T-helper 17 cell (primary cell): ENCODE measurements at regions not wholly inside any gene's neighbourhood (a gene's known extent, or its start where the extent isn't known, plus 50 kb on each side); places are given as distances from the start of the nearest gene placed in this dataset.

Experiments
- ATAC-seq: fragments of 150-1000 bp; cut with Tn5 transposase; 2 replicates; pipeline ENCODE4 v1.10.0; 2021; ENCODE audit warnings: mild to moderate bottlenecking, moderate library complexity
- DNase-seq, 3 donors: peaks; one replicate each; pipeline versions ENCODE4 v3.0.0 to v3.0.0-alpha.2; 2020 to 2021
- H3K9me3 ChIP-seq: one replicate; pipeline ENCODE4 v1.7.0; 2013; ENCODE audit warnings: low read length, mild to moderate bottlenecking; ENCODE audit not compliant: control insufficient read depth, poor library complexity, severe bottlenecking
- H3K27ac Mint-ChIP-seq: one replicate; pipeline ENCODE4 v1.8.0; 2022; ENCODE audit warnings: mild to moderate bottlenecking, moderate library complexity, mixed read lengths
- H3K27me3 Mint-ChIP-seq: one replicate; pipeline ENCODE4 v1.8.0; 2022; ENCODE audit warnings: mixed read lengths
- H3K36me3 Mint-ChIP-seq: one replicate; pipeline ENCODE4 v1.8.0; 2022; ENCODE audit warnings: low read depth, mixed read lengths
- H3K4me1 Mint-ChIP-seq: one replicate; pipeline ENCODE4 v1.8.0; 2022; ENCODE audit warnings: mild to moderate bottlenecking, mixed read lengths
- H3K4me3 Mint-ChIP-seq: one replicate; pipeline ENCODE4 v1.8.0; 2022; ENCODE audit warnings: mild to moderate bottlenecking, moderate library complexity, mixed read lengths

DNA sequence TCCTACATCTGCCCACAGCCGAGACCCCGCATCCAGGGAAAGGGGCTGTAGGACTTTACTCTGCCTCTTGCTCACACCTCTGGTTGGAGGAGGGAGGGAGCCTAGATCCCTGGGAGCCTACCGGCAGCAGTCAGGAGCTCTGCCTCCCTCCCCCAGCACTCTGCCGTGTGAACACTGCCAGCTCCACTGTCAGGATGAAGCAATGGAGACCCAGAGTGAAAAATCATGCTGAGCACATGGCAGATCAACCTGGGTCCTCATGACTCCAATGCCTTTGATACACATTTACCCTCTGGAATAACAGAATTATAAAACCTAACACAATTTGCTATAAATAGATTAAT lies 477.7 kb downstream of the TNS3 start:
- no peak overlapping the region for H3K27ac Mint-ChIP-seq
- H3K4me1 Mint-ChIP-seq: no peaks in the 10 kb centered on the region
- DNase-seq: no peak
- no peaks in the 10 kb centered on the region for H3K9me3 ChIP-seq
- no peaks in the 10 kb centered on the region for H3K27me3 Mint-ChIP-seq
- H3K4me3 Mint-ChIP-seq: no peak overlapping the region
- no peaks in the 10 kb centered on the region for H3K36me3 Mint-ChIP-seq
- ATAC-seq: no peak

DNA sequence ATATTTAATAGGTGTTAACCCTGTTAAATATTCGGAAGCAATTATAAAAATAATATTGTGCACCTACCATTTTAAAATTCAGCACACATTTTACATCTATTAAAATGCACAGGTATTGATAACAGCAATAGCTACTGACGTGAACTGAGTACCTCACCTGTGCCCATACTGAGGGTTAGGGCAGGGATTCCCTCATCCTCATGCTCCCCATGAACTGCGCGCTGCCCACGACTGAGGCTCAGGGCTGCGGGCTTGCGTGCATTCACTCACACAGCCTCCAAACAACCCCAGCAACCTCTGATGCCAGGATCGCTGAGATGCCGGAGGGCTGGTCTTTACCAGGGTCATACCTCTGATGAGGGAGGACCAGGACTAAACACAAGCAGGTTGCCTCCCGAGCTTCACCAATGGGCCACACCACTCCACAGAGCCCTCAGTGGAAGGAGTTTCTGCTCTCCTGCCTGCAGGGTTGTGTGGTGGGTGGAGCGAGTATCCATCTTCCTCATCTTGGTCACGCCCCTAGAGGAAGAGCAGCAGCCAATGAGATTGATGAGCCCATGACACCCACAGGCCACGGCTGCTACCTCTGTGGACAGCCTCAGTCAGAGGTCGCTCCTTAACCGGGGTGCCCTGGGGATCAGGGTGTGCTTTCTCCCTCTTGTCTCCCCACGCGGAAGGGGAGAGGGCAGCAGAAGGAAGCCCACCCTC lies 478.3 kb downstream of the TNS3 start:
- Mint-ChIP-seq H3K36me3 (no peaks in the 10 kb centered on the region), H3K4me3 (no peak overlapping the region)

DNA sequence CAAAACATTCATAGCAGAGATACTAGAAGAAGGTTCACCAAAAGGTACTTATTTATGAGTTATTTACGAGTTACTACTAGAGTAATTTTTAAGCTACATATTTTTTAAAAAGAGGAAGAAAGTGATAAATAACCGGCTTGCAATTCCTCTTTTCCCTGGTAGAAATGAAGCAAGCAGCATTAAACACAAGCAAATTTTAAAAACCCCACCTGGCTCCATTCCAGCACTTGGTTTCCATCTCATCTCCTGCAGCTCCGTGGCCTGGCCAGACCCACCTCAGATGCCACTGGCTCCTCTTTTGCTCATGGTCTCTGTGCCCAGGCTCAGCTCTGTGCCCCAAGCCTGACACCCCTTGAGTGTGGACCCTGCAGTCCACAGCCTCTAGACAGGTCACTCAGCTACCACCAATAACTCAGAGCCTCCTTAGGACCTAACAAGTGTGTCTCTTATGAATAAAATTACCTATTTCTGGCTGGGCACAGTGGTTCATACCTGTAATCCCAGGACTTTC lies 479.5 kb downstream of the TNS3 start:
- Mint-ChIP-seq H3K36me3 (no peaks in the 10 kb centered on the region), H3K4me1 (no peaks in the 10 kb centered on the region), H3K4me3 (no peak overlapping the region), H3K27me3 (no peaks in the 10 kb centered on the region), H3K27ac (no peak overlapping the region)
- no peaks in the 10 kb centered on the region for H3K9me3 ChIP-seq
- ATAC-seq: no peak
- DNase-seq: no peak

More for the DNA sequence above, 478.3 kb downstream of the TNS3 start:
- ATAC-seq (no peak), DNase-seq (no peak)
- no peaks in the 10 kb centered on the region for H3K9me3 ChIP-seq
- Mint-ChIP-seq H3K27ac (no peak overlapping the region), H3K4me1 (no peaks in the 10 kb centered on the region), H3K27me3 (no peaks in the 10 kb centered on the region)

DNA sequence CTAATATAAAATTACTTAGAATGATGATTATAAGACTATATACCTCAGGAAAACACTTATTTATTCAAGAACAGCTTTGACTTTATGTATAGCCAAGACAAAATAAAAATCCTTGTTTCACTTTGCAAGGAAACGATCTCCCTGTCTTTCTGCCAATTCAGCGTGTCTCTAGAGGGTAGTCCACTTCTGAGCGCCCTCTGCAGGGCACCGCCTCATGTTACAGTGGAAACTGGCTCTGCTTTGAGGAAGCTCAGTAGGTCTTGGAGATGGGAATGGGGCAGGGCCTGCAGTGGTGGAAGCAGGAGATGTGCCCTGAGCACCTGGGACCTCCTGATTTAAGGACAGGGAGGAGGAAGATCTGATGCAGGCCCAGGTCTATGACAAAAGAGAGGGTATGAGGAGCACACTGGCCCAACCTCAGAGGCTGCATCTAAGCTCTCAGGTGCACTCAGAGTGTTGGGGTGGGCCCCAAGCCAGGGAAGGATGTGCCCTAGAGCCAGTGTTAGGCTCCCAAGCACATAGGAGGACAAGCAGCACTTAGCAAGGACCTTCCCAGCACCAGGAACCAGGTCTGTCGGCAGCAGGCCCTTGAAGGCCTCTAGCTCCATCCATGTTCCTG lies 481.0 kb downstream of the TNS3 start:
- no peaks in the 10 kb centered on the region for H3K27me3 Mint-ChIP-seq
- H3K27ac Mint-ChIP-seq: no peak overlapping the region
- ATAC-seq (no peak), DNase-seq (no peak)
- no peak overlapping the region for H3K4me3 Mint-ChIP-seq
- no peaks in the 10 kb centered on the region for H3K4me1 Mint-ChIP-seq
- H3K9me3 ChIP-seq: no peaks in the 10 kb centered on the region
- no peaks in the 10 kb centered on the region for H3K36me3 Mint-ChIP-seq

DNA sequence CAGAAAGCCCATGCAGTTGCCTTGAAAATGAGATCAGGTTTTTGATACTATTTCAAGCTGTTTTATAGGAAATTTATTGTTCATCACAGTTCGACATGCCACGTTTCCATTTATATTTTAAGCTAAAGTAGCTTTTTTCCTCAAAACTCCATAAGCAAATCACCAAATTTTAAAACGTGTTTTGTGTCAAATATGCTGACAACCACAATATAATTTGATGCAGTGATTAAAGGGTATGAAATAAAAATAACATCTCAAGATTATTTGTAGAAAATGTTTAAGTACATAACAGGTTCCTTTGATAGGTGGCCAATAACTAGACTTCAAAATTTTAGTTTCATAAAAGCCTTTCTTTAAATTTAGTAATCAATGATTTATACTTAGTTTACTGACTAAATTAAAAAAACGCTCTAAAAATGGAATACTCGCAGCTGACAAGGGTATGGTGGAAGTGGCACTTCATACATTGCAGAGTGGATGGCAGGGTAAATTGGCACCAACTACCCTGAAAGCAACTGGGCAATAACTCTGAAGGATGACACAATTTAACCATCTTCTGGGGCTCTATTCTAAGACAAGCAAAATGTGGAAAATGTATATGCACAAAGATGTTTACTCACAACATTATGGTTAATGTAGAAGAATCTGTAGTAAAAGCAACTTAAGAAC lies 481.6 kb downstream of the TNS3 start:
- Mint-ChIP-seq H3K4me3 (no peak overlapping the region), H3K36me3 (no peaks in the 10 kb centered on the region), H3K27ac (no peak overlapping the region), H3K27me3 (no peaks in the 10 kb centered on the region), H3K4me1 (no peaks in the 10 kb centered on the region)
- DNase-seq (no peak), ATAC-seq (no peak)
- no peaks in the 10 kb centered on the region for H3K9me3 ChIP-seq

DNA sequence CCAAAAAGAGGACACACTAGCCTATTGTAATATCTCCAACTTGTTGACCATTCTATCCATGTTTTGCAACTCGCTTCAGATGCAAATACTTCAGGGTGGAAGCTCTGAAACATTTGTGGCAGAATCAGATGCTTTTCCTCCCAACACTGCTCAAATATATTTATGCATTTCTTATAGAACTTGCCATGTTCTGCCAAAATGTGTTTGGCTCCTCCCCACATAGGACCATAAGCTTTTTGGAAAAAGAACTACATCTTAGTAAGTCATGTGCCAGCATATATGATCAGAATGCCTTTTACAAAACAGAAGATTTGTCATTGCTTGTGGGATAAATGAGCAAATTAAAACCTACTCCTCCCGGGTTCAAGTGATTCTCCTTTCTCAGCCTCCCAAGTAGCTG lies 484.5 kb downstream of the TNS3 start:
- Mint-ChIP-seq H3K4me1 (no peaks in the 10 kb centered on the region), H3K4me3 (no peak overlapping the region), H3K27ac (no peak overlapping the region), H3K27me3 (no peaks in the 10 kb centered on the region), H3K36me3 (no peaks in the 10 kb centered on the region)
- H3K9me3 ChIP-seq: no peaks in the 10 kb centered on the region
- no peak for DNase-seq
- ATAC-seq: no peak

DNA sequence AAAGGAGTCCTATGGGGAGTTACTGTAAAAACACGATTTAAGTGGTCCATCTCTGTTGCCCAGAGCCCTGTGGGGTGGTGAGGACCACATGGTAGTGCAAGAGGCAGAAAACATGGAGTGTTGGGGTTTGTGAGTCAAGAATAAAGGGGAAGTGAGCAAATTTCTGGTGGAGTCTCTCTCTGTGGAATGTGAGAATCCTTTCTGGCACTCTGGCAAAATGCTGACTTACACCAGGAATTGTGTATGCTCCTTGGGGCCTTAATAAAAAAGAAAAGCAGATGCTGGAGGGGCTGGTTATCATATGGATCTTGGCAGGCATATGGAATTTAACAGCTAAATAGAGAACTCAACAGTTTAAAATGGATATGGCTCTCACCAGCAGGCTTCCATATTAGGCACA lies 486.0 kb downstream of the TNS3 start:
- no peaks in the 10 kb centered on the region for H3K4me1 Mint-ChIP-seq
- no peaks in the 10 kb centered on the region for H3K36me3 Mint-ChIP-seq
- H3K4me3 Mint-ChIP-seq: no peak overlapping the region
- peaks cover 10% of the 10 kb centered on the region for H3K27me3 Mint-ChIP-seq
- no peak for ATAC-seq
- DNase-seq: no peak
- no peaks in the 10 kb centered on the region for H3K9me3 ChIP-seq
- no peak overlapping the region for H3K27ac Mint-ChIP-seq

DNA sequence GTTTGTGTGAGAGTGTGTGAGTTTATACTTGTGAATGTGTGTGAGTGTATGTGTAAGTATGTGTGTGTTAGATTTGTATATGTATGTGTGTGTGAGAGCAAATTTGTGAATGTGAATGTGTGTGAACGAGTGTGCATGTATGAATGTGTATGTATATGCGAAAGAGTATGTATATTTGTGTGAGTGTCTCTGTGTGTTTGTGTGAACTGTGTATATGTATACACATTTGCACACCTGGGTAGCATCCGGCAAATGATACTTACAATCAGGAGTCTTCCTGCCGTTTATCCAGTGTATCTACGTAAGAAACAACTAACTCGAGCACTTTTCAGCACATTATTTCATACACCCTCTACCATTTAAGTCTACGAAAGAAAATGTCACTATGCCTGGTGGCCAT lies 487.4 kb downstream of the TNS3 start:
- Mint-ChIP-seq H3K27me3 (peaks cover 22% of the 10 kb centered on the region), H3K4me3 (no peak overlapping the region), H3K4me1 (no peaks in the 10 kb centered on the region), H3K27ac (no peak overlapping the region), H3K36me3 (no peaks in the 10 kb centered on the region)
- ATAC-seq (no peak), DNase-seq (no peak)
- no peaks in the 10 kb centered on the region for H3K9me3 ChIP-seq

DNA sequence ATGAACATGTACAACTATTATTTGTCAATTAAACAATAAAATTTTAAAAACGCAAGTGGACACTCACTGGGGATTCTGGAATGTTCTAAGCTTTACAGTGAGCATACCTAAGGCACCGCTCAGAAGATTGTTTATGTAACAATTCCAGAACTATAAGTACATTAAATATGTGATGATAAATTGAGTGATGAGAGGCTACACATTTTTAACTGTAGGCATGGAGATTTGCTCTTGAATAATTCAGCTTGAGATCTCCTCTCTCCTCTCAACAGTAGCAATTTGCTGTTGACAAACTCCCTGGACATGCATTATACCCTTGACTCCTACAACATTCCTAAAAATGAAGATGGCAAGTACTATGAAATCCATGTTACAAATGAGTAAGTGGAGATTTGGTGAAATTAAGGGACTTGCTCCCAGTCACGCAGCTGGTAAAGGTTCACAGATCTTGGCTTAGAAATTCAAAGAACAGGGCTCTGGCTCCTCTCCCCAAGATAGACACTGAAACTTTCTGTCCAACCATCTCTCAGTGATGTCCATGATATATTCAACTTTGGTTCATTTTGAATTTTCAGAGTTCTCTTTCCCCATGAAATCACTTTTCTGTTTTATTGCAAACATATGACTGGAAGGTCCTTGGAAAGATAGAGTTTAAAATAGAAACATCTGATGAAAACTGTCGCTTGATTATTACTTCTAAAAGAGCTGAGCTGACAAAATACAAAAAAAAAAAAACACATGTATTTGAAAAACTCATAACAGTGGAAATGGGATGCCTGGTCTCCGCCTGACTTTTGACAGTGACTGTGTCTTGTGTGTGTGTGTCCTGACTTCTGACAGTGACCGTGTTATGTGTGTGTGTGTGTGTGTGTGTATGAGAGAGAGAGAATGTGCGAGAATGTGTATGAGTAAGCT lies 488.3 kb downstream of the TNS3 start:
- H3K9me3 ChIP-seq: no peaks in the 10 kb centered on the region

DNA sequence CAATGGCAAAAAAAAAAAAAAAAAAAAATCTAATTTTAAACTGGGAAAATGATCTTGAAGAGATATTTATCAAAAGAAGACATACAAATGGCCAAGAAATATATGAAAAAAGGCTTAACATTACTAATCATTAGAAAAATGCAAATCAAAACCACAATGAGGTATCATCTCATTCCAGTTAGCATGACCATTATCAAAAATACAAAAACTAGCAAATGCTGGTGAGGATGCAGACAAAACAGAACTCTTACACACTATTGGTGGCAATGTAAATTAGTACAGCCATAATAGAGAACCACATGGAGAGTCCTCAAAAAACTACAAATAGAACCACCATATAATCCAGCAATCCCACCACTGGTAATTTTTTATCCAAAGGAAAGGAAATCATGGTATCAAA lies 489.6 kb downstream of the TNS3 start:
- Mint-ChIP-seq H3K27ac (no peak overlapping the region), H3K27me3 (peaks cover 22% of the 10 kb centered on the region), H3K4me3 (no peak overlapping the region), H3K36me3 (no peaks in the 10 kb centered on the region), H3K4me1 (no peaks in the 10 kb centered on the region)
- no peak for ATAC-seq
- no peaks in the 10 kb centered on the region for H3K9me3 ChIP-seq
- DNase-seq: no peak

More for the DNA sequence above, 488.3 kb downstream of the TNS3 start:
- no peak for DNase-seq
- Mint-ChIP-seq H3K36me3 (no peaks in the 10 kb centered on the region), H3K27ac (no peak overlapping the region), H3K4me3 (no peak overlapping the region), H3K4me1 (no peaks in the 10 kb centered on the region), H3K27me3 (peaks cover 22% of the 10 kb centered on the region)
- no peak for ATAC-seq

DNA sequence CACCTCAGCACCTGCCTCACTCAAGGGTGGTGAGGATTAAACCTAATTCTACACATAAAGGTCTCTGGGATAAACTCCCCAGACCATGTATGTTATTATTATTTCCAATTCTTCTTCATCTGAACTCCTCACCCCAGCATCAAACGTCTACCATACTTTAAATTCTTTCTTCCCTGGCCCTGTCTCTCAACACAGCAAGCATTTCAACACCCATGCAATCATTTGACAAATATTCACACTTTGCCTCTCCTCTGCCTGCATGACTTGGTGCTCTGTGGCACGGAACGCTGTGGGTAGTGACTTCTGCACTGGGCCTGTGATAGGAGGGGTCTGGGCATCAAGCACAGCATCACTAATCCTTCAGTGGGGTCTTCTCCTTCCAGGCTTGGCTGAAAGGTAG lies 490.8 kb downstream of the TNS3 start:
- DNase-seq: no peak
- no peaks in the 10 kb centered on the region for H3K4me1 Mint-ChIP-seq
- H3K4me3 Mint-ChIP-seq: no peak overlapping the region
- no peak for ATAC-seq
- no peak overlapping the region for H3K27ac Mint-ChIP-seq
- H3K27me3 Mint-ChIP-seq: peaks cover 22% of the 10 kb centered on the region
- H3K9me3 ChIP-seq: no peaks in the 10 kb centered on the region
- no peaks in the 10 kb centered on the region for H3K36me3 Mint-ChIP-seq

DNA sequence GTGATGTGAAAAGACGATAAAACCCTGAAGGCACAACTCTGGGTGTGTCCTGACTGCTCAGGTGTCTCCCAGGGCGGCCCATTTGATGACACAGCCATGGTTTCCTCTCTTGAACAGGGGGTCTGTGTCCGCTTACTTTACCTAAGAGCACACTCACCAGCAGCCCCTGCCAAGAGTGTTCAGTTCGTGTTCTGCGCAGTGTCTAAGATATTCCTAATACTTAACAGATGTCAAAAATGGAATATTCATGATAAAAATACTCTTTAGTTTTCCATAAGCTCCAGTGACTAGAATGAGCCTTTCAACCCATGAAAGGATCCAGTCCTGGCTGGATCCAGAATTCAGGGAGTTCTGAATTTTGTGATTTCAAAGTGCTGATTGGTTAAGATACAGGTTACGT lies 492.4 kb downstream of the TNS3 start:
- DNase-seq: no peak
- Mint-ChIP-seq H3K4me1 (no peaks in the 10 kb centered on the region), H3K4me3 (no peak overlapping the region), H3K27ac (no peak overlapping the region), H3K36me3 (no peaks in the 10 kb centered on the region), H3K27me3 (peaks cover 22% of the 10 kb centered on the region)
- H3K9me3 ChIP-seq: no peaks in the 10 kb centered on the region
- no peak for ATAC-seq

DNA sequence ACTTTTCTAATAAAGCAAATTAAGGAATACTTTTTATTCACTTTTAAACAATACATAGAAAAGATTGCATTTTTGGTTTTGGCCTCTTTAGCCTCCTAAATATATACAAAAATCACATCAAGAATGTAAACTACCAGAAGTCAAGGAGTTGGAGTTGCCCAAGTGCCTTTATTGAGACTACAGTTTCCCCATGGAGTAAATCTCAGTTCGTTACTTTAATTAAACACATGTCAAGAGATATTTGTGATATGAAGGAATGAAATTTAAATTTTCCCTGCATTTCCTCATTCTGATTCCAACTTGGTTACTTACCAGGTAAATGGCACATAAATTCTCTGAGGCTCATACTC lies 492.9 kb downstream of the TNS3 start:
- Mint-ChIP-seq H3K36me3 (no peaks in the 10 kb centered on the region), H3K4me1 (no peaks in the 10 kb centered on the region)

More for the DNA sequence above, 492.9 kb downstream of the TNS3 start:
- Mint-ChIP-seq H3K4me3 (no peak overlapping the region), H3K27ac (peak overlapping the region; percentile 41), H3K27me3 (peaks cover 22% of the 10 kb centered on the region)
- ATAC-seq (no peak), DNase-seq (no peak)
- no peaks in the 10 kb centered on the region for H3K9me3 ChIP-seq
